Erythroblast (primary cell): ENCODE measurements at regions not wholly inside any gene's neighbourhood (a gene's known extent, or its start where the extent isn't known, plus 50 kb on each side); places are given as distances from the start of the nearest gene placed in this dataset.

Experiments
- GATA1 ChIP-seq: IDR thresholded peaks from 2 replicates; pipeline ENCODE4 v1.6.1; 2011; ENCODE audit warnings: low read depth, mild to moderate bottlenecking, control low read depth, low read length, moderate library complexity
- POLR2A ChIP-seq: IDR thresholded peaks from 2 replicates; pipeline ENCODE4 v1.6.1; 2011; ENCODE audit warnings: mild to moderate bottlenecking, low read length

- TF ChIP-seq GATA1, result no peak
- TF ChIP-seq POLR2A, result no peak
Observed at GRCh38 chr6:85706272-85706671, 63.6 kb upstream of the SYNCRIP start.
